Mammary epithelial cell (primary cell): ENCODE measurements at regions not wholly inside any gene's neighbourhood (a gene's known extent, or its start where the extent isn't known, plus 50 kb on each side); places are given as distances from the start of the nearest gene placed in this dataset.

ENCODE experiments used
- CTCF ChIP-seq, 2 donors: IDR thresholded peaks in 1 of 2; conservative IDR thresholded peaks in 1 of 2; 2 replicates each; pipeline ENCODE4 v1.5.1; 2011 to 2012; ENCODE audit warnings: inconsistent platforms in 2 of 2, low read length in 2 of 2, mild to moderate bottlenecking in 2 of 2, control low read depth in 1 of 2, low read depth in 1 of 2; ENCODE audit not compliant: insufficient read depth in 1 of 2; ENCODE audit errors: extremely low read depth in 1 of 2
- EZH2 ChIP-seq: IDR thresholded peaks from 2 replicates; pipeline ENCODE4 v1.6.1; 2012; ENCODE audit warnings: low read length, inconsistent platforms, borderline replicate concordance

GRCh38 chrX:139186991-139187390, 343.5 kb upstream of the F9 start:
- TF ChIP-seq EZH2 (no peak), CTCF (conservative IDR thresholded peaks at IDR 0.05 in 1 of 2, IDR thresholded peaks at IDR 0.05 in 1 of 2; ENCODE audit: extremely low read depth in 1 of 2, insufficient read depth in 1 of 2, low read depth in 1 of 2, low read length in 2 of 2) (no peak)
